ENCODE measurements at regions not wholly inside any gene's neighbourhood (a gene's known extent, or its start where the extent isn't known, plus 50 kb on each side); places are given as distances from the start of the nearest gene placed in this dataset.

- H3K4me1 Mint-ChIP-seq = no peaks in the 10 kb centered on the region
- WGBS, 2 experiments (ENCODE audit: insufficient coverage in 1 of 2, insufficient read length in 1 of 2) = 86 to 100% methylated on average over 1 of the region's 1 CpG
- H3K36me3 Mint-ChIP-seq (ENCODE audit: low read depth) = no peaks in the 10 kb centered on the region
Observed at GRCh38 chr5:175170899-175171298, 273.1 kb downstream of the DRD1 start.

DNA sequence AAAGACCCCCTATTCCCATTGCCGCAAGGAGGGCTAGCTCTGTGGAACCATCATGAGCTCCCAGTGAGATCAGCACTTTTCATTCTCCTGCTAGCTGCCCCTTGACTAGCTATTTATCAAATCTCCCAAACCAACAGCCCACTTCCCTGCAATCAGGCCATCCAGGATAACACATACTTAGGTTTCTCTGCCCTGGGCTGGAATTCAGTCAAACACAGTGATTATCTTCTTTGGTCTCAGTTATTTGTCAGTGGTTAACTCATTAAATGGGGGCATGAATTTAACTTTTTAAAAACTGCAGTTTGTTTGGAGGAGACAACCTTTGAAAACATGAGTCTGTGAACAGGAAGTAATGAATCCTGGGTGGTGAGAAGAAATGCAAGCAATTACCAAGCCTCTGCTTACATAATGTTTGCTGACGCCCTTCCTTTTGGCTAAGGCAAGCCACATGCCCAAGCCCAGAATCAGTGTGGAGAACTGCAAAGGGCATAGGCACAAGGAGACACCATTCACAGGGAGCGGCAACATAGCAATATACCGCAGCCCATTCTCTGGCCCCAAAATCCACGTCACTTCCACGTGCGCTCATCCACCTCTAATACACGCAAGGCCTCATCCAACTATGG lies 275.0 kb downstream of the DRD1 start:
- no peaks in the 10 kb centered on the region for H3K9me3 Mint-ChIP-seq
- no peaks in the 10 kb centered on the region for H3K36me3 Mint-ChIP-seq (ENCODE audit: low read depth)
- Histone ChIP-seq H3K9ac (ENCODE audit: extremely low read depth, low read length, poor library complexity, severe bottlenecking) (no peak overlapping the region), H3K36me3 (ENCODE audit: control insufficient read depth, insufficient read depth, low read length) (no peaks in the 10 kb centered on the region), H3K9me3 (ENCODE audit: control insufficient read depth, low read length) (no peaks in the 10 kb centered on the region), H3K27ac (ENCODE audit: low read depth, low read length) (no peak overlapping the region), H3K27me3 (ENCODE audit: control insufficient read depth, insufficient read depth, low read length, poor library complexity, severe bottlenecking) (peaks cover 4% of the 10 kb centered on the region), H3K4me1 (ENCODE audit: control insufficient read depth, insufficient read depth, low read length) (no peaks in the 10 kb centered on the region), H3K4me3 (ENCODE audit: low read length) (no peak overlapping the region)
- no peak for DNase-seq
- H3K27ac Mint-ChIP-seq = no peak overlapping the region
- 96 to 97% methylated on average over 8 of the region's 8 CpGs for WGBS, 2 experiments (ENCODE audit: insufficient coverage in 1 of 2, insufficient read length in 1 of 2)
- H3K4me1 Mint-ChIP-seq = no peaks in the 10 kb centered on the region
- no peak overlapping the region for H3K4me3 Mint-ChIP-seq
- no peak for TF ChIP-seq CTCF (conservative IDR thresholded peaks at IDR 0.05)
- no peaks in the 10 kb centered on the region for H3K27me3 Mint-ChIP-seq (ENCODE audit: insufficient read depth)

More at GRCh38 chr5:175170899-175171298, 273.1 kb downstream of the DRD1 start:
- Histone ChIP-seq H3K4me3 (ENCODE audit: low read length) (no peak overlapping the region), H3K27ac (ENCODE audit: low read depth, low read length) (no peak overlapping the region), H3K4me1 (ENCODE audit: control insufficient read depth, insufficient read depth, low read length) (no peaks in the 10 kb centered on the region), H3K9ac (ENCODE audit: extremely low read depth, low read length, poor library complexity, severe bottlenecking) (no peak overlapping the region), H3K36me3 (ENCODE audit: control insufficient read depth, insufficient read depth, low read length) (no peaks in the 10 kb centered on the region), H3K27me3 (ENCODE audit: control insufficient read depth, insufficient read depth, low read length, poor library complexity, severe bottlenecking) (no peaks in the 10 kb centered on the region), H3K9me3 (ENCODE audit: control insufficient read depth, low read length) (no peaks in the 10 kb centered on the region)
- TF ChIP-seq CTCF (conservative IDR thresholded peaks at IDR 0.05) = no peak
- Mint-ChIP-seq H3K27me3 (ENCODE audit: insufficient read depth) (peaks cover 2% of the 10 kb centered on the region), H3K27ac (no peak overlapping the region), H3K4me3 (no peak overlapping the region), H3K9me3 (no peaks in the 10 kb centered on the region)
- DNase-seq = no peak

DNA sequence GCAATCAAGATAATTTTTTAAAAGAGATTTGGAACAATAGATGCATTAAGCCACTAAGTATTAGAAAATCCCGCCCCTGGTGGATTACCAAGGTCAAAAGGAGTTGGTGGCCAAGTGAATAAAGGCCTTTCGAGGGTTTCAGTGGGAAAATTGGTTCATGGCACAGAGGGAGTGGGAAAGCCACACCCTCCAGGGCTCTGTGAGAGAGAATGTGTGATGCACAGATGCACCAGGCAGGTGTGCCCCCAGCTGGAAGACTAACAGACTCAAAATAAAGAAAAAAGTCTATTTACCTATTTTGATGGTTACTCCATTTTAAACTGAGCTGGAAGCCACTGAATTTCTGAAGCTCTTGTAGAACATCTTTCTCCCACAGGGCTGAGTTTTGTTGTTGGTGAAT lies 278.0 kb downstream of the DRD1 start:
- WGBS, 2 experiments (ENCODE audit: insufficient coverage in 1 of 2, insufficient read length in 1 of 2) = 89 to 95% methylated on average over 2 of the region's 2 CpGs
- Histone ChIP-seq H3K9me3 (ENCODE audit: control insufficient read depth, low read length) (no peaks in the 10 kb centered on the region), H3K9ac (ENCODE audit: extremely low read depth, low read length, poor library complexity, severe bottlenecking) (no peak overlapping the region), H3K27ac (ENCODE audit: low read depth, low read length) (no peak overlapping the region), H3K4me1 (ENCODE audit: control insufficient read depth, insufficient read depth, low read length) (no peaks in the 10 kb centered on the region), H3K27me3 (ENCODE audit: control insufficient read depth, insufficient read depth, low read length, poor library complexity, severe bottlenecking) (peaks cover 4% of the 10 kb centered on the region), H3K4me3 (ENCODE audit: low read length) (no peak overlapping the region), H3K36me3 (ENCODE audit: control insufficient read depth, insufficient read depth, low read length) (no peaks in the 10 kb centered on the region)
- Mint-ChIP-seq H3K36me3 (ENCODE audit: low read depth) (no peaks in the 10 kb centered on the region), H3K27ac (no peak overlapping the region), H3K9me3 (no peaks in the 10 kb centered on the region), H3K4me3 (no peak overlapping the region), H3K27me3 (ENCODE audit: insufficient read depth) (peaks cover 1% of the 10 kb centered on the region), H3K4me1 (peaks cover 4% of the 10 kb centered on the region)
- TF ChIP-seq CTCF (conservative IDR thresholded peaks at IDR 0.05) = no peak
- DNase-seq = no peak

Data from endodermal cell (in vitro differentiated cells).